ENCODE measurements at regions not wholly inside any gene's neighbourhood (a gene's known extent, or its start where the extent isn't known, plus 50 kb on each side); places are given as distances from the start of the nearest gene placed in this dataset.
"Not testable (repeated sequence)": the region's sequence is repeated elsewhere in the genome, so short reads cannot be mapped to it uniquely, and the experiment has no call there.

DNA sequence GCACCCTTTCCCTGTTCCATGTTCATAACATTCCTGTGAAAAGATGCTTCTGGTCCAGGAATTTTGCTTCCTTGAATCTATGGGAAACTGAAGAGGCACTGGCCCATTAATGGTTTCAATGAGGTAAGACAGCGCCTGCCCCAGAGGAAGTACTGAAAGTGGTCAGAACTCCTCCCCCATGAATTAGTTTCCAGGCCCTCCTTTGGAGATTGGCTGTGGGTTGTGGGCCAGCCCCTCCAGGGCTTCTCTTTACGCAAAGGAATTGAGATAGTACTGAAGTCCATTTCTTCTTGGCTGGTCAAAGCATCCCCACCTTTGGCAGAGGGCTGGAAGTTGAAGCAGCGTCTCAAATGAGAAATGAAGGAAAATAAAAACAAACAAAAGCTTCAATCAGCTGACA lies 175.5 kb downstream of the POLR2M start:
- DNase-seq: no peak

DNA sequence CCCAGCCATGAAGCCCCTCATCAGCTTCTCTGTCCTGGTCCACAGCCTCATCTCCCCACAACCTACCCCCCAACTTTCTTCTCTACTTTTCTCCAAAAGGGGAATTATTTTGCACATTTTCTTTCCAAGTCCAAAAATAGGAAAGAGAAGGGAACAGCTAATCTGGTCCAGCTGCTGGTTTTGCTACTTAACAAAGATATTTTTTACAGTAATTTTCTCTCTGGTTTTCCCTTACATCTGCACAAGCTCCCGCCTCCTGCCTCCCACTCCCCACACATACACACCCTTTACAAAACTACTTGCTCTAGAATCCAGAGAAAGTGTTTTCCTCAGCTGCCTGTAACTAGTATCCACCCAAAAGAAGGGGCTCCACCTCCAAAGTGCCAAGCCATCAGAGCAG lies 177.2 kb downstream of the POLR2M start:
- DNase-seq: no peak

DNA sequence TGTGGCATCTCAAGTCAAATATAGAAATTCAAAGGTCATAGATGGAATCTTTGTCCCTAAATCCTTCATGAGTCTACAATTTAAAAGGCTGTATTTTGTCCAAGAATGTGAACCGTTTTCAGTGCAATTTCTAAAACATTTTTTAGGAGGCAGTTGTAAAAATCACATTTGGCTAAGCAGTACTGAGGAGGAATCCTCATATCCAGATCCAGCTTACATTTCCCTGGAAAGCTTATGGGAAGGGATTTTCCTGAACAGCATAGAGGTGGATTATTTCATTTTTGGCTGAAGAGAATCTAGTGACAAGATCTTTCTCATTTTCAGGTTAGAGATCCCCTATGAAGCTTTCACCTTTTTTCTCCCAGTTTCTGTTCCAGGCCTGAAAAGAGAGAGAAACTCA lies 178.4 kb downstream of the POLR2M start:
- no peak for DNase-seq

DNA sequence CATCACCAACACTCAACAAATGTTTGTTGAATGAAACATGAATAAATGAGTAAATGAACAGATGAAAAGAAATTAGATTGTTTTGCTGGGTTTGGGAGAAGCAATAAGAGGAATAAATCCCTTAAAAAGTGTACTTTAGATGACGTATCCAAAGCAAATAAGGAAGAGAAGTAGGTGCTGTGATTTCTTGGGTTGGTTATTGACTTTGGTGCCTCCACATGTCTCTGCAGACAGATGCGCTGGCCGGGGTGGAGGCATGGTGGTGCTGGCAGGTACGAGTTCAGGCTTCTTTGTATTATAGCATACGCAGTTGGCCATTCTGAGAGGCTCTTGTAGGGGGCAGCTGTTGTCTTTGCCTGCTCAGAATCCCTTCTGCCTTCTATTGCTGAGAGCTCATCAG lies 178.9 kb downstream of the POLR2M start:
- no peak for DNase-seq

DNA sequence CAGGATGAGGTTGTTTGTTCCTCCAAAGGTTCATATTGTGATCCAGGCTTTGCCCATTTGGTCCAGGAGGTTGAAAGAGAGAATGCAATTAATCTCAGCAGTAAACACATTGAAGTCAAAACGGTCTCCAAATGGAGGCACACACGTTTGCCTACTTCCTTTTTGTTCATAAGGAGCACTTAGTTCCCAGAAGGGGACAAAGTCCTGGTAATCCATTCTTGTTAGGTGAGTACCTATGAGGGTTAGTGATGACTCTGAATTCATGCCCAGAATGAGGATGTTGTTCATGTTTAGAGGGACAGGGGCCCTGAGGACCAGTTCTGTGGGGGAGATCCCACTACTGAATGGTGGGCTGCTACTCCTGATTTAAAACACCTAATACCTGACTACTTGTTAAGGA lies 177.7 kb downstream of the ALDH1A2 start:
- DNase-seq: no peak

GRCh38 chr15:57890351-57890750 lies 175.2 kb downstream of the ALDH1A2 start:
- no peak for DNase-seq

GRCh38 chr15:57890878-57891277 lies 174.6 kb downstream of the ALDH1A2 start:
- DNase-seq: no peak

DNA sequence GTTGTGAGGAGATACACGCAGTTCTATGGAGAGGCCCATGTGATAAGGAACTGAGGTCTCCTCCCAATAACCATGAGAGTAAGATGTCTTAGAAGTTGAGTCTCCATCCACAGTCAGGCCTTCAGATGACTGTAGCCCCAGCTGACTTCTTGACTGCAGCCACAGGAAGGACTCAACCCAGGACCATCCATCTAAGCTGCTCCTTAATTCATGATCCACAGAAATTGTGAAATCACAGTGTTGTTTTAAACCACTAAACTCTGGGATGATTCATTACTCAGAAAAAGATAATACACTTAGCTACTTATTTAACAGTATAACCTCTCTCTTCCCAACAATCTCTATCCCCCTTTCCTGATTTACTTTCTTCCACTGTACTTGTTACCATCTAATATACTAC lies 173.3 kb downstream of the ALDH1A2 start:
- no peak for DNase-seq

GRCh38 chr15:57893040-57893439 lies 172.5 kb downstream of the ALDH1A2 start:
- no peak for DNase-seq

GRCh38 chr15:57895291-57895690 lies 170.2 kb downstream of the ALDH1A2 start:
- no peak for DNase-seq

DNA sequence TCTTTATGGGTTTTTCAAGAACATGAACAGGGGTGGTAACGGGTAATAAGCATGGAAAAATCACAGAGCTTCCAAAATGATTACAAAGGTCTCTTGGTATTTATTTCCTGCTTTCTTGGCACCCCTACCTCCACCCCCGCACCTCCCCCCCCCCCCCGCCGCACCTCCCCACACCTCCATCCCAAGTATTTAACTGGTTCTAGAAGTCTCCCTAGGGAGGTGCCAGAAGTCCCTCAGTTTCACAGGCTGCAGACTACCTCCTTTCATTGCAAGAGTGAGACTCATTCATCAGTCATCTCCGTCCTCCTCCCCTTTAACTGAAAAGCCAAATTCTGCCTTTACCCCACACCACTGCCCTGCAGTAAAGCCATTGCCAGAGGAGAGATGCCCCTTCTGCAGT lies 169.4 kb downstream of the ALDH1A2 start:
- no peak for DNase-seq

DNA sequence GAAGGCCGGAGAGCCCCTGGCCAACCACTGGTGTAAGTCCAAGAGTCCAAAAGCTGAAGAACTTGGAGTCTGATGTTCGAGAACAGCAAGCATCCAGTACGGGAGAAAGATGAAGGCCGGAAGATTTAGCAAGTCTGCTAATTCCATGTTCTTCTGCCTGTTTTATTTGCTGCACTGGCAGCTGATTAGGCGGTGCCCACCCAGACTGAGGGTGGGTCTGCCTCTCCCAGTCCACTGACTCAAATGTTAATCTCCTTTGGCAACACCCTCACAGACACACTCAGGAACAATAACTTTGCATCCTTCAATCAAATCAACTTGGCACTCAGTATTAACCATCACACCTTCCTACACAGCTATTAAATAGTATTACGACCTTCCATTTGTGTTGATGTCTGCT lies 168.6 kb downstream of the ALDH1A2 start:
- not testable (repeated sequence) for DNase-seq

- no peak for DNase-seq
Measured at GRCh38 chr15:57897870-57898269, 167.6 kb downstream of the ALDH1A2 start.

- DNase-seq: no peak
Measured at GRCh38 chr15:57902155-57902554, 163.4 kb downstream of the ALDH1A2 start.
